Pancreas (tissue), 10 donors: ENCODE measurements at regions not wholly inside any gene's neighbourhood (a gene's known extent, or its start where the extent isn't known, plus 50 kb on each side); places are given as distances from the start of the nearest gene placed in this dataset.

Experiments used
- ATAC-seq, 4 donors: fragments of 200-7000 bp; cut with Tn5 transposase; one replicate each; pipeline versions ENCODE4 v1.8.0 to v1.9.1; 2020; ENCODE audit warnings: mild to moderate bottlenecking in 4 of 4, moderate library complexity in 4 of 4
- DNase-seq, 6 donors: peaks; one replicate each; pipeline ENCODE4 v3.0.0-alpha.2; 2020
- FAIRE-seq: peaks from 2 replicates; lab custom pipeline; 2012; peaks lifted over from hg19 to GRCh38; lab: Jason Lieb, UNC
- H3K27ac ChIP-seq, 4 donors: fragments of 200-600 bp; sonication (generic); 1 replicate in 3 of 4; 2 replicates in 1 of 4; pipeline versions ENCODE4 v1.5.0 to v1.8.0; 2020
- H3K27me3 ChIP-seq, 4 donors: fragments of 200-600 bp; one replicate each; pipeline ENCODE4 v1.8.0; 2021
- H3K36me3 ChIP-seq, 3 donors: fragments of 200-600 bp; sonication (generic) in 1 of 3; one replicate each; pipeline versions ENCODE4 v1.5.0 to v1.8.0; 2020 to 2021
- H3K4me1 ChIP-seq, 3 donors: fragments of 200-600 bp; one replicate each; pipeline ENCODE4 v1.8.0; 2021
- H3K4me3 ChIP-seq, 4 donors: fragments of 200-600 bp; sonication (generic) in 2 of 4; one replicate each; pipeline versions ENCODE4 v1.5.0 to v1.8.0; 2020 to 2021
- H3K9me3 ChIP-seq, 4 donors: fragments of 200-600 bp; one replicate each; pipeline ENCODE4 v1.8.0; 2021
- WGBS, 2 donors: extraction: QIAGEN DNeasy Blood & Tissue Kit; methylation state at CpG; one replicate each; pipeline ENCODE4 v1.1.7; 2013; 5-methylcytosine and 5-hydroxymethylcytosine counted together
- intact Hi-C, 3 donors: fragments of 100-400 bp; cut with DNase I; formaldehyde crosslinking; loops; one replicate each; pipeline versions ENCODE4 v1.11.1 to v1.14.2; 2022
- TF ChIP-seq, protein P1 (sequence below), 4 donors: fragments of 200-600 bp; sonication (generic) in 3 of 4; IDR thresholded peaks; one replicate each; pipeline versions ENCODE4 v1.5.0 to v1.8.0; 2021; ENCODE audit warnings: antibody characterized with exemption in 4 of 4
- donor health status: healthy with polysubstance abuse.
- donor health status: DM: no; HTN: no; CAD: no; lungs with moderate emphysema.
- donor health status: DM: no; HTN: no; CAD: no.
- donor health status: control.
- donor health status: control.
- donor health status: Bipolar disorder and iron deficiency.
- donor health status: DM: yes; HTN: yes; CAD: no.
- donor health status: DM: no; HTN: no; CAD: no.
- donor health status: DM: no; HTN: no; CAD: no.
- donor health status: DM: yes; HTN: yes; CAD: no.

DNA sequence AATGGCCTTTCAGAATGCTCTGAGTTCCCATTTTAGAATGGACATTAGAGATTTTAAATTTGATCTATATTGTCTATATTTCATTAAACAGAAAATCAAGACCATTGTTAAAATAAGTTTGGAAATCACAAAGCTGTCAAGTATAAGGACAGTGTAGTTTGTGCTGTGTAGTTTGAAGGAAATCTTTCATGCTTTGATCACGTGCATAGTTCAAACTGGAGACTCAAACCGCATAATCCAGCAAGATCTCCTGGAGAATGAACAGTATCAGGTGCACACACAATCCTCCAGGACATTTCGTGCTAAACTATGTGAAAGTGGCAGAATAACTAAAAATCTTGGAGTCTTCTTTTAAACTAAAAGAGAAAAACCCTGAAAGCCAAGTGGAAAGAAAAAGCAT, 60.8 kb upstream of the TBXT start:
- intact Hi-C loops, result no loop called here
- DNase-seq (no peak), FAIRE-seq (no peak), ATAC-seq (no peak)
- WGBS, 2 donors, result 77 to 84% methylated on average over 3 of the region's 3 CpGs
- no peak overlapping the region for H3K27ac ChIP-seq
- H3K4me1 ChIP-seq, result no peaks in the 10 kb centered on the region
- H3K36me3 ChIP-seq, result no peaks in the 10 kb centered on the region
- H3K4me3 ChIP-seq, result no peak overlapping the region
- H3K9me3 ChIP-seq, result no peaks in the 10 kb centered on the region
- TF ChIP-seq, protein P1, sequence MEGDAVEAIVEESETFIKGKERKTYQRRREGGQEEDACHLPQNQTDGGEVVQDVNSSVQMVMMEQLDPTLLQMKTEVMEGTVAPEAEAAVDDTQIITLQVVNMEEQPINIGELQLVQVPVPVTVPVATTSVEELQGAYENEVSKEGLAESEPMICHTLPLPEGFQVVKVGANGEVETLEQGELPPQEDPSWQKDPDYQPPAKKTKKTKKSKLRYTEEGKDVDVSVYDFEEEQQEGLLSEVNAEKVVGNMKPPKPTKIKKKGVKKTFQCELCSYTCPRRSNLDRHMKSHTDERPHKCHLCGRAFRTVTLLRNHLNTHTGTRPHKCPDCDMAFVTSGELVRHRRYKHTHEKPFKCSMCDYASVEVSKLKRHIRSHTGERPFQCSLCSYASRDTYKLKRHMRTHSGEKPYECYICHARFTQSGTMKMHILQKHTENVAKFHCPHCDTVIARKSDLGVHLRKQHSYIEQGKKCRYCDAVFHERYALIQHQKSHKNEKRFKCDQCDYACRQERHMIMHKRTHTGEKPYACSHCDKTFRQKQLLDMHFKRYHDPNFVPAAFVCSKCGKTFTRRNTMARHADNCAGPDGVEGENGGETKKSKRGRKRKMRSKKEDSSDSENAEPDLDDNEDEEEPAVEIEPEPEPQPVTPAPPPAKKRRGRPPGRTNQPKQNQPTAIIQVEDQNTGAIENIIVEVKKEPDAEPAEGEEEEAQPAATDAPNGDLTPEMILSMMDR (IDR thresholded peaks at IDR 0.05), result no peak
- no peaks in the 10 kb centered on the region for H3K27me3 ChIP-seq

DNA sequence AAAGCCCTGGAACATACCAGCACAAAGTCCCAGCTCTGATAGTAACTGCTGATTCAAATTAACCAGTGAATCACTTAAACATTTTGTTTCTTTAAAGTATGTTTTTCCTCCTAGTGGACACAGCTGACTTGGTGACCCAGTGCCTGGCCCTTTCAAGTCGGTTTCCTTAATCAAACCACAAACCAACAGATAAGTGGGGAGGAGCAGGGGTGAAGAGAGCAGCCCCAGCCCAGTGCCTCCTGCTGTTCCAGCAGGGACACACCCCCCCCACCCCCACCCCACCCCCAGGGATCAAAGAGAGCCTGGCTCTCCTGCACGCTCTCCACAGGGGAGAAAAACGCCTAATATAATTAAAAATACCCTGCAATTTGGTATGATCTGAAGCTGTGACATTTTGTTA, 55.4 kb upstream of the TBXT start:
- WGBS, 2 donors, result 31 to 48% methylated on average over 3 of the region's 3 CpGs
- Histone ChIP-seq H3K4me3 (no peak overlapping the region), H3K27ac (no peak overlapping the region), H3K4me1 (no peaks in the 10 kb centered on the region), H3K9me3 (no peaks in the 10 kb centered on the region), H3K27me3 (no peaks in the 10 kb centered on the region), H3K36me3 (no peaks in the 10 kb centered on the region)
- FAIRE-seq (no peak), DNase-seq (no peak), ATAC-seq (no peak)
- intact Hi-C loops, result no loop called here
- TF ChIP-seq, protein P1 (IDR thresholded peaks at IDR 0.05), result no peak

DNA sequence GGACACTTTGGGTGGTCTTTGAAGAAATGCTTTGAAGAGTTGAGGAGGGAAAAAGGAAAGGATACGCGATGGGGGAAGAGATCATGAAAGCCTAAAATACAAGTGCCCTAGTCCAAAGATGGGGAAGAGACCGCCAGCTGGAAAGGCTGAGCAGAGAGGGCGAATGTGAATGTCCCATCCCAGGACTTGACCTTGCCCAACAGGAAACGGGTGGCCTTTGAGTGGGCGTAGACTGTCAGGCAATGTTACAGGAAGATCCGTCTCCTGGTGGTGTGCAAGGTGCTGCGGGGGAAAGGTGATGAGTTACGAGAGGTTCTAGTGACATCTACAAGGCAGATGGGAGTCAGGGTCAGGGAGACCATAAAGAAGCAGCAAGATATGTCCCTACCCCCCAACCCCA, 55.0 kb upstream of the TBXT start:
- ATAC-seq, result no peak
- FAIRE-seq, result no peak
- no peak for DNase-seq
- Histone ChIP-seq H3K4me1 (no peaks in the 10 kb centered on the region), H3K27me3 (no peaks in the 10 kb centered on the region), H3K27ac (no peak overlapping the region), H3K4me3 (no peak overlapping the region), H3K36me3 (no peaks in the 10 kb centered on the region), H3K9me3 (no peaks in the 10 kb centered on the region)
- WGBS, 2 donors, result 82% methylated on average over 9 of the region's 9 CpGs
- intact Hi-C loops, result no loop called here
- TF ChIP-seq, protein P1 (IDR thresholded peaks at IDR 0.05), result no peak

DNA sequence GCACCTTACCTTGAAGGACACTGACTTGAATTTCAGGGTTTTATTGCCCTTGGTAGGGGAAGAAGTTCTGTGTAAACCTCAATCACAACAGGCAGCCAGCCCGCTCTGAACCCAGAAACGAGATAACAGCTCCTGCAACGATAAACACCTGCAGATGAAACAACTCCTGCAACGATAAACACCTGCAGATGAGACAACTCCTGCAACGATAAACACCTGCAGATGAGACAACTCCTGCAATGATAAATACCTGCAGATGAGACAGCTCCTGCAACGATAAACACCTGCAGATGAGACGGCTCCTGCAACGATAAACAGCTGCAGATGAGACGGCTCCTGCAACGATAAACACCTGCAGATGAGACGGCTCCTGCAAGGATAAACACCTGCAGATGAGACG, 54.0 kb upstream of the TBXT start:
- ATAC-seq, result no peak
- Histone ChIP-seq H3K36me3 (no peaks in the 10 kb centered on the region), H3K27me3 (no peaks in the 10 kb centered on the region), H3K4me3 (no peak overlapping the region), H3K27ac (no peak overlapping the region), H3K9me3 (no peaks in the 10 kb centered on the region), H3K4me1 (no peaks in the 10 kb centered on the region)
- 27 to 41% methylated on average over 12 of the region's 12 CpGs for WGBS, 2 donors
- TF ChIP-seq, protein P1 (IDR thresholded peaks at IDR 0.05), result no peak
- no peak for DNase-seq
- intact Hi-C loops, result no loop called here
- FAIRE-seq, result no peak

DNA sequence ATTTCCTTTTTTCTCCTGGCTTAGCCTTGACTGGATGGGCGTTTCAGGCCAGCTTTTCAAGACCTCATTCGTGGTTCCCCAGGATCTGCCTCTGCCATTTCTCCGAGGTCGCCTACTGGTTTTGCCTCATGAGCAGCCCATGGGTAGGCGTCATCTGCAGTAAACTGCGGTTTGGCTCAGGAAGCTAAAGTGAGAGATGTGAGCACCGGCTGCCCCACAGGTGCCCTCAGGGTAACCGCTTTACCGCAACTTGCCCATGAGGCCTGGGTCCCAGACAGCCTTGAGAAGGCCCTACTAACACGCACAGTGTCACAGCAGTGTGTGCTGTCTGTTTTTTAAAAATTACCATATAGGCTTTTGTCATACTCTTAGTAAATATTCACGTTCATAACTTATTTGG, 53.4 kb upstream of the TBXT start:
- TF ChIP-seq, protein P1 (IDR thresholded peaks at IDR 0.05), result no peak
- intact Hi-C loops, result no loop called here
- H3K36me3 ChIP-seq, result no peaks in the 10 kb centered on the region
- ATAC-seq, result no peak
- no peaks in the 10 kb centered on the region for H3K4me1 ChIP-seq
- WGBS, 2 donors, result 82 to 87% methylated on average over 11 of the region's 11 CpGs
- no peaks in the 10 kb centered on the region for H3K9me3 ChIP-seq
- no peak overlapping the region for H3K27ac ChIP-seq
- H3K4me3 ChIP-seq, result no peak overlapping the region
- DNase-seq, result no peak
- H3K27me3 ChIP-seq, result no peaks in the 10 kb centered on the region
- FAIRE-seq, result no peak
